NCI-H2029 (cell line): ENCODE measurements at regions not wholly inside any gene's neighbourhood (a gene's known extent, or its start where the extent isn't known, plus 50 kb on each side); places are given as distances from the start of the nearest gene placed in this dataset.

Source experiments
- DNase-seq: peaks from one replicate; lab custom pipeline; 2025; lab: John Stamatoyannopoulos, UW

DNA sequence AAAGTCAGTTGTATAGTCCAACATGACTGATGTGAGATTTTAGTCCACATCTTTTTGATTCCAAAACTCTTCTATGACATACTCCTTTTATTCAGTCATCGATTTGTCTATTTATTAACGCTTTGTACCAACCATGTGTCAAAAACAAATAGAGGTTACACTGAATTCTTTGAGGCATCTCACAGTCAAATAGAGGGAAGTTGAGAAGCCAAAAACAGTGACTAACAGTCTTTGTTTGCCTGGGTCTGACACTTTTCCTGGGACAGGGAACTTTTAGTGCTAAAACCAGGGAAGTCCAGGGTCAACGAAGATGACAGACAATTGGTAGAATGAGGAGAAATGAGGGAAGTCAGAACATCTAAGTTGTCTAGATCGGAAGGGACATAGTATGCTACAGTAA is 169.9 kb upstream of the HS3ST1 start:
- no peak for DNase-seq

DNA sequence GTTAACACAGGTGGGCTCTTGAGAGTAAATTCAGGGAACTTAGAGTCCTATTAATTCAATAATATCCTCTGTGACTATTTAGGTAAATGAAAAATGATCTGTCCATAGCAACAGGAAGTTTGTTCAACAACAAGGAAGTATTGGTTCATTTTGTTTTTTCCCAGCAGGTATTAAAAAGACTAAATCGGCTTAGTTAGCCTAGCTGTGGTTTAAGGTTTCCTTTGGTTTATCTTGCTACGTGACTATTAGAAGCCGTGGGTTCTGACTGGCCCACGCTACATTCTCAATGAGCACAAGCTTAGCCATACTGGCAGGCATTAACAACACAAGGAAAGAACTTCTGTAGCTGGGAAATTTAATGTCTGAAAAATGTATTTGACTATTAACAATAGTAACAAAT is 168.8 kb upstream of the HS3ST1 start:
- DNase-seq: peak; percentile 84

DNA sequence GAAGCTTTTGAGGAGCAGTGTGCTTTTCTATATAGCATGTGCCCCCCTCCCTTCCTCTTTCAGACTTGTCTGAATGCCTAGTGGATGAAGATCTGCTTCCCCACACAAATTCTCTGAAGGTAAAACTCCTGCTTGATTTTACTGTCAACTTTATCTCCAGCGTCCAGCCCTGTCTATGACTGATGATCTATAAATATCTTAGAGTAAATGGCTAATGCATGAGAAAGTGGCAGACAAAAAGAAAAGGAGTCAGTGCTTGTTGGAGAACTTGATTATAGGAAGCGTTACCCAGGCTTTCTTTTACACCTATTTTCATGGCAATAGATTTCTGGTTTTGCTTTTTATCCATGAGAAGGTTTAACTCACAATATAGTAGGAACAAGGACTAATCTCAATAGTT is 168.3 kb upstream of the HS3ST1 start:
- DNase-seq: no peak

DNA sequence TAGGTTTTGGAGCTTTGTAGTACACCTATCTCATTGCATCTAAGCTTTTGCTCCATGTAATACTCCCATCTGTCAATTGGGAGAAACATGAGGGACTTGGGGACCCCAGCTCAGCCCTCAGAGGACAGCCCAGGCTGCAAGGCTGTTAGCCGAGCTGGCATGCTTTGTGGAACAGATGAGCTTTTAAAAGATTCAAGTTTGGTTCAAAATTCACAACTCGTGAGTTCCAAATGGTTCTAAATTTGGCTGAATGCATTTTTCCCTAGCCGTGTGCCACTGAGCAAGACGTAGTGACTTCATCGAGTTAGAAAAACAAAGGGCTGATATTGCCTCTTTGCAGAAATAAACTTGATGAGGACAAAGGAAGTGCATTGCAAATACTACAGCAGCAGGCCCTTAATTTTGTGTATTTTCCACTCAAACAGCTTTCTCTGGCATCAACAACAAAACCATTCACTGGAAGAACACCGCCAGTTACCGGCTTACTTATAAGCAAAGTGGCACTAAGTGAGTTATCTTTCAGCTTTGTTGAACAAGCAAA is 165.0 kb upstream of the HS3ST1 start:
- DNase-seq: peak; percentile 76

DNA sequence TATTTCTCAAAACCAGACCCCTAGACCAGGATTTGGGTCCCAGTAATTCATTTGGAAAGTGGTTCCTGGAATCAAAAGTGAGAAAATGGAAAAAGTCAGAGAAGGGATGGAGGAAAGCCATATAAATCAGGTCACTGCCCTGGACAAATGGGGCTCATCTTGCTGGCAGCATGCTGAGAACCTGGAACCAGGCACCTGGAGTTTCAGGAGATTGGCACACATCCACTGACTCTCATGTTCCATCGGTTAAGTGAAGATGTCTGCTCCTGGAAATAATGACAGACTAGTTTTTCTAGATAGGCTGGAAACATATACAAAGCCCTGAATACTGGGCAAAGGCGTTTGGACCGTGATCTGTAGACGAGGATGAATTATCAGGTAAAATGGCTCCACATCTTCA is 163.6 kb upstream of the HS3ST1 start:
- DNase-seq: peak; percentile 27

DNA sequence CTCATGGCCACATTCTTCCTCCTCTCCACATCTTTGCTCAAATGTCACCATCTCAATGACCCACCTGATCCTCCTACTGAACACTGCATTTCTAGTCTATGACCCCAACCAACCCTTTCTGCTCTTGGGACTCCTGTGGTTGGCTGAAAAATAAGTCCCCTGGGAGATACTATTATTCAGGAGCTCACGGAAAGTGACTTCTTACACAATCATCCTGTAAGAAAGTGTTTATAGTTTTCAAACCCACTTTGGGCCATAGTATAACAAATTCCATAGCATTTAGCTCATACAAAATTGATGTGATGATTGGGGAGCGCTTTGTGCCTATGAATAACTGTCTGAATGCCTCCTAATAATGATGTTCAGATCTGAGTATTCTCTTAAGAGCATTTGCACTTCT is 161.4 kb upstream of the HS3ST1 start:
- DNase-seq: no peak

DNA sequence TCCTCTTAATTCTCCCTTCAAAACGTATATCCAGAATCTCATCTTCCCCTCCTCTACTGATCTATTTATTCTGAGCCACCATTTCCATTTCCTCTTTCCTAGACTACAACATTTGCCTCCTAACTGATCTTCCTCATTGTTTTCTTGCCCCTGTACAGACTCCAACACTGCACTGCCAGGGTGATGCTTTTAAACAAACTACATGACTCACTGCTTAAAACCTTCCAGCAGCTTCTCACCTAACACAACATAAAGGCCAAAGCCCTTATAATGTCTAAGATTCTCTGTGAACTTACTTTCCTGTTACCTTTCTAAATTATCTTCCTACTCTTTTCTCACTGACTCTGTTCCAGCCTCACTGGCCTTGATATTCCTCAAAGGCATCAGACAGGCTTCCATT is 161.0 kb upstream of the HS3ST1 start:
- no peak for DNase-seq

DNA sequence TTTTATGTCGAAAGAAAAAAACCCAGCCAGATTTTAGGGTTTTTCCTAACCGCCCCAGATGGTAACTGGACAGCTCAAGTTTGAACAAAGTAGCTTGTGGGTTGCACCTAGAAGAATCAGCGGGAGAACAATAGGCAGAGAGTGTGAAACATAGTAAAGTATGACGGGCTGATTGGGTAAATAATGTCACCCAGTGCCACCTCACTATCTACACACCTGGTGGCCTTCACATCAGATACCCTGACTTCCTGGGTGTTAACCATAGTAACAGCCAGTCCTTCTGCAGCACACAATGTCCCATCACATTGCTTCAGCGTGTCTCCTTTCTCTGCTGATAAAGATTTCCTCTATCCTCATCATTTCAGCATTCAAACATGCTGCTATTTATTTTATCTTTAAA is 159.1 kb upstream of the HS3ST1 start:
- no peak for DNase-seq

DNA sequence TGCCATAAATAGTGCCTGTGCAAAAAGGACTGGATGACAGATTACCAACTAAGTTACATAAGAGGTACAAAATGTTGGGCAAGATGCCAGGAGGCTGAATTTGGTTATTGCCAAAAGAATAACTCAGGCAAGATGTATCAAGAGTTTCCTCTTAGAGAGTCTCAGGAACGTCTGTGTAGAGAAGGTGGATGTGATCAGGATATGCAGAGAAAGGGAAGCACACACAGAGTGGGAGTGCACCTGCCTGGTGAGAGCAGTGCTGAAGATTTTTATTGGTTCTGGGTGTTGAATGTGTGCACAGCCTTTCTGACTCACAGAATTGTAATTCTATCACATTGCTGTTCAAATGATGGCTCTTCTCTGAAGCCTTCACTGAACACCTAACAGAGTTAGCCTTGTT is 156.8 kb upstream of the HS3ST1 start:
- peak; percentile 81 for DNase-seq

DNA sequence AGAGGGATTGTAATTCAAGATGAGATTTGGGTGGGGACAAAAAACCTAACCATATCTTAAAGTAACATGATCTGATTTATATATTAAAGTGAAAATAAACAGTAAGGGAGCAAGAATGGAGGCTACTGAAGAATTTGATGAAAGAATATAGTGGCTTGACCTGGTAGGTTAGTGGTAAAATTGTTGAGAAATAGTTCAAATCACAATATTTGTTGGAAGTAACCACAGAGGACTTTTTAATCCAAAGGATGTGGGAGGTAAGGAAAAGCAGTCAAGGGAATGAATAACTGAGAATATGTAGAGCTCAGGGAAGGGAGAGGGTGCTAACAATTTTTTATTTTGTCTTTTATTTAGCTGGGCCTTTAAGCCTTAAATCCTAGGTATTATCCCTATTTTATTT is 139.8 kb upstream of the HS3ST1 start:
- no peak for DNase-seq

DNA sequence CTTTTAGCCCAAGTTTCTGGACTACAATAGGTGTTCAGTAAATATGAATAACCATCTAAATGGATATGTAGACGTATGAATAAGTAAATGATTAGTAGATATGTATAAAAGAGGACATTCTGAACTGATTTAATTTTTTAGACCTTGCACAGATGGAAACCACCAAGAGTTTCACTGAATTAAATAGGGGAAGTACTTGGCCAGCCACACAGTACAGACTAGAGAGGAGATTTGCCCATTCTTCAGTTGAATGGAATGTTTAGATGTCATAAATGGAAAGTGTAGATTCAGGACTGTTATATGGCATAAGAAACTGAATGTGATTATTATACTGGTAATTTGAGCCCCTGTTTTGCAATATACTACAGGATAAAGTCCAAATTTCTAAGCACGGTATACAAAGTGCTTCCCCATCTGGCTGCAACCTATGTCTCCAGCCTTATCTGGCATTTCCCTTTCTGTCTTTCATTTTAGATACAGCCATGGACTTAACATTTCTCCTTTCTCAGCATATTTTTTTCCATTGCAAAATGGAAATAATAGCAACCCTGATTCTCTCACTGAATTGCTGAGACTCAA is 137.8 kb upstream of the HS3ST1 start:
- DNase-seq: no peak

DNA sequence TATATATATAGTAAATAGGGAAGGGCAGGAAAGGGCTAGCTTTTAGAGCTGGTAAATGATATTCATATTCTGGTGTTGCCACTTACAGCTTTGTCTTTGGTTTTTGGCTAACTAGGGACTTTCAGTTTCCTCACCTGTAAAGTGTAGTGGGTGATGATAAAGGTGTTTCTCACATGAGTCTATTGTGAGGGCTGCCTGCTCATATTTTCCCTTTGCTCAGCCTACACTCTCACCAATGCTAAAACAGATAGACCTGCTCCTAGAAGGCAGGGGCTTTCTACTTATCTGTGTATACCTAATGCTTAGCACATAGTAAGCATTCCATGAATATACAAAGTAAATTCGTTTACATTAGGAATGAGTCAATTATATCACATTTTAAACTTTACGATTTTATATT is 137.2 kb upstream of the HS3ST1 start:
- DNase-seq: no peak

DNA sequence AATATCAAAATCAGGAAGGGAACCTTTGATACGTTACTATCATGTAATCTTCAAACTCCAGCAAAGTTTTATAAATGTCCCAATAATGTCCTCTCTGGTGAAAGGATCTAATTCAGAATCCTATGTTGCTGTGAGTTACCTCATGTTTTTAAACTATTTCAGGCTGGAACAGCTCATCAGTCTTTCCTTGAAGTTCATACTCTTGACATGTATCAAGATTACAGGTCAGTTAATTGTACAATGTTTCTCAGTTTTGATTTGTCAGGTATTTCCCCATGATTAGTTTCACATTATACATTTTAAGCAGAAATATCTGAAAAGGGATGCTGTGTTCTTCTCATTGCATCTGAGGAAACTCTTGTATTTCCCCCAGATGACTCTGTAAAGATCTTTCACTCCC is 136.5 kb upstream of the HS3ST1 start:
- no peak for DNase-seq

DNA sequence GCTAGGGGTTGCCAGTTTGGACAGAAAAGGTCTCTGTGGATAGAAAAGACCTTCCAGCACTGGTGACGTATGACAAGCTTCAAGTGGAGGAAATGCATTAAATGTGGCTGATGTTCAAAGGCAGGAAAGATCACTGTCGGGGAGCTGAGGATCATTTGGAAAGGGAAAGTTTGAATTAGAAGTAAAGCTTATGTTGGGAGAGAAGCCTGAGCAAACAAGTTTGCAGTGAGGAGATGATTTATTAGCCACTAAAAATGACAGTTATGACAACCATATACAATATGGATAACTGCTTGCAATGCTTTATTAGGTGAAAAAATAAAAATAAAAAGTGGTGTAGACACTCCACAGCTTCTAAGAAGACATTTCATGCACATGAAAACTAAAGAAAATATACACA is 135.3 kb upstream of the HS3ST1 start:
- DNase-seq: no peak

DNA sequence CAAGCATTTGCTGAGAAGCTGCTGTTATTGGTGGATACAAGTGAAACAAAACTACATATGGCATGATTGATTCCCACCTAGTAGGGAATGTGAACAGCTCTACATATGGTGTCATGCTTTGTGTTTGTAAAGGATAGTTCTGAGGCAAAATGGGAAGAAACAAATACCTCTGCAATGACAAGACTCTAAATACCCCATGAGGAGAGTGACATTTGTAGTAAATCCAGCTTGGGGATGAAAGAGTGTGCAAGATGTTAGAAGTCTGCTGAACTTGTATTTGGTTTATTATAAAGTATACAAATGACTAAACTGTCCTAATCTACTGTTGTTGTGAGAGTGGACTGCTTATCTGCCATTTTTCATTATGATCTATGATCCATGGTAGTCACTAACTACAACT is 120.8 kb upstream of the HS3ST1 start:
- DNase-seq: no peak

DNA sequence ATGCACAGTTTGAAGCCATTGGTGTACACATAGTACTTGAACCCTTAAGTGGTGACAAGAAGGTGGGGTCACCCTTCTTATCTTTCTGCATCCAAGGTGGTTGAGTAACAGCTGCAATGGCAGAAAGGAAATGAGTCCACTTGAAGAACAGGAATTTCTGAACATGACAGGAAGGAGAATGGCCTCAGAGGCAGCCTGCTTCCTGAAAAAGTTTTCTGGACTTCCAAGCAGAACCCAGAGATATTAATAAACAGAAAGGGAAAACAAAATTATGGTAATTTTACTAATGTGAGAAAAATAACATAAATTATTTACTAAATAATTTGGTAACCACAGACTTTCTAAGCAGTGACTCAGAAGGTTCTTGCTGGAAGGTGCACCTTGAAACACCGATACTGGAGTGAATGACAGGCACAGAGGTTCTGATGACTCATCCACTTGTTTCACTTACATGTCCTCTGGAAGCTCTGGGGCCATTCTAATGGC is 119.9 kb upstream of the HS3ST1 start:
- DNase-seq: no peak

DNA sequence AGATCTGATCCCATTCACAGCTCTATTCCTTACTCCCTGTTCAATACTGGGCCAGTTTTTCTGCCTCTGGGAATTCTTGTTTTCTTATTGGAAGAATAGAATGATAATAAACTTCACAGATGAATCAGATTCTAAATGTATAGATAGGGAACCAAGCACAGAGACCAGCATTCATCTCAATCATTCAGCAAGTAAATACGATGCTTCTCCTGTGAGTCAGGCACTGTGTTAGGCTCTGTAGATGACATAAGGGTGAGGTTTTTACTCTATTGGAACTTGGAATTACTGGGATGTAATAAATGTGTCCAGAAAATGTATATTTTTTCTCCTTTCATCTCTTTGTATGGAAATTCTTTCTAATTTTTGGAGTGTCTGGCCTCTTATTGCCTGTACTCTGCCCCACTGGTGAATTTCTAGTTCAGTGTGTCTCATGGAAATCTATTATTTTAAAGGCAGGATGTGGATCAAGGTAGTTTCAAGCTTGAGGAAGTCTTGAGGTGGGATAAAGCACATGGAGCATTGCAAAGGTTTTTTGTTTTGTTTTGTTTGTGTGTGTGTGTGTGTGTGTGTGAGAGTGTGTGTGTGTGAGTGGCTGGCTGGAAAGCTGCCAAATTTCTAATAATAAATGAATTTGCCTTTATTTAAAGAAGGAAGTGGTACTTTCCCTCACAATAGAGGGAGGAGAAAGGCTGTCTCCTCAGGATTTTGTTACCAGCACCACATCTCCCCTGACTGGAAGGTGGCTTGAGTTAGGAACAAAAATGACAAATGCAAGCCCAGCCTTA is 117.9 kb upstream of the HS3ST1 start:
- DNase-seq: no peak

DNA sequence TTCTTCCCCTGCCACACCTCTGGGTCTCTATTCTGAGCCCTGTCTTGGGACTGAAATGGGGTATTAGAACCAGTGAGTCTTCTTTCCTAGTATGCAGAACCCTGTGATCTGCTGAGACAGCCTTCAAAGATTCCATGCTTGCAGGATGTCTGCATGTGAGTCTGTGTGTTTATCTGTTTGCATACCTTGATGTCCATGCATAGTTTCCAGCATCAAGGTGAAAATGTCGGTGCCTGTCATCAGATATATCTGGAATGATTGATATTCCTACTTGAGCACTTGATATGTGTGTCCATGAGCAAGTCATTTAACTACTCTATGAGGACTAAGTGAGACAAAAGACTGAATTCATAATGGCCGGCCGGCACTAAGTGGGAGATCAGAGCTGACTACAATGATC is 117.0 kb upstream of the HS3ST1 start:
- no peak for DNase-seq

DNA sequence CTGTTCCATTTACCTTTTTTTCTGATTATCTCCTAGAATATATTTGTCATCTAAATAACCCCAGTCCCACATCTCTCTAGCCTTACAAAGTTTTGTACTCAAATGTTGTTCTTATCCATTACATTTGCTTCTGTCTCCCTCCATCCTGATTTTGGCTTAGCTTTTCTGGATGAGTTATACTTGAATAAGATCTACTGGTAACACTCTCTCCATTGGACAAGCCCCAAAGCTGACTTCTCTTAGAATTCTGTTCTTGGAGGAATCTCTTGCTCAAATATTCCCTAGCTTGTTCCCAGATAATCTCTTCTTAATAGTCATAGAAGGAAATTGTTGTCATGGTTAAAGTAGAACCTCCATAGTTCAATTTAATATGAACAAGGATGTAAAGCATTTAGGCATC is 115.5 kb upstream of the HS3ST1 start:
- DNase-seq: no peak

DNA sequence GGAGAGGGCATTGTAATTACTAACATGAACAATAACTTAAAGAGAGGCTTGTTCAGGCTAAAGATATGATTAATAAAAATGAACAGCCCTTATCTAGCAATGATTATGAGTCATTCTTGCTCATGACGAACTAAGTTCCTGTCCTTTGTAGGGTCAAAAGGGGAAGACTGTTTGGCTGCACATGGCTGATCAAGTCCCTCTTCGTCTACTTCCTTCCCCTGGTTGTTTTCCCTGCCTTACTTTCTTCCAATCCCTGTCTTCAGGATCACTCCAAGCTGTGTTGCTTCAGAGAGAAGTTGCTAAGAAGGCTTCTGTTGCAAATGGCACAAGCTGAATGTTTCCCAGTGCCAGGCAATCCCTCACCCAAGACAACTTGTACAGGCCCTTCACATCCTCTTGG is 115.0 kb upstream of the HS3ST1 start:
- DNase-seq: no peak

DNA sequence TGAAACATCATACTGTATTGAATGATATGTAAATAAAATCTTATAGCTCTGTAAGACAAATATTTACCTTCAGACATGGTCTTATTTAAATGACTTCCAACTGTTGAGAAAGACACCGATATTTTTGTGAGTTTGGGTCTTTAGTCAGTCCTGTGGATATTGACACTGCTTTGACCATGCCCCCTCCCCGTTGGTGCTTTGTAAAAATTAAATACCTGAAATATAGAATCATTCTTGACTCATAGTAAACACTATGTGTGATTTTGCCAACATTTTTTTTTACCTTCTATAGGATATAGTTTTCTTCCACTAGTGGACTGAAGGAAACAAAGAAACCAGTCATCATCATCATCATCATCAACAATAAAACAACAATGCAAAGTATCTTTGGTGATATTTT is 114.3 kb upstream of the HS3ST1 start:
- no peak for DNase-seq

DNA sequence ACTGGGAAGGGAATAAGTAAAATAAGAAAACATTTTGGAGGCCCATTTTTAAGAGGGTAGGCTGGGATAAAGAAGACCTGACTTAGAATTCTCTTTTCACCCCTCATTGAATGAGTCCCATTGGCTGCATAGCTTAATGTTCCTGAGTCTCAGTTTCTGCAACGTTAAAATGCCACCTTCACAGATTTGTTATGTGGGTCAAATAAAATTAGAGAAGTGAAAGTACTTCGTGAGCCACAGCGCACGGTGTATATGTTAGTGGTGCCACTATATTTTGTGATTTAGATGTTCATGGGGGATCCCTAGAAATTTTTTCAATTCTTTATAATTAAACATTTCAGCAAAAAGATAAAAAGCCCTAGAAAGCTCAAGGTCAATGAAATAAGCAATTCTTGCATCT is 109.2 kb upstream of the HS3ST1 start:
- no peak for DNase-seq

DNA sequence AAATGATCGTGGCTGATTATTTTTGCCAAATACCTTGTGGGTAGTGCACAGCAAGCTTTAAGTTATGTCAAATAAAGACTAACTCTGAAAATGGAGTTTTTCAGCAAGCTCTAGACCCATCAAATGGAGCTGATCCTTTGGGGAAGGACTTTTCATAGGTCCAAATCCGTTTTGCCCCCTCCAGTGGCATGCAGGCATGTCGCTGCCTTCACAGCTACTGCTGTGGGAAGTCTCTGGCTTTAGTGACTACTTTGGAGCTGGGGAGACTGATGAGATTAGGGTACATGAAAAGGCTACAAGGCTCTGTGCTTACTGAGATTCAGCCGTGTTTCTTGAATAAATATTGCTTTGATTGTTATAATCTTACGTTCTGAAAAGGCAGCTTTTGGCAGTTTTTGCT is 106.6 kb upstream of the HS3ST1 start:
- no peak for DNase-seq
